IPS-15b (cell line): ENCODE measurements at regions not wholly inside any gene's neighbourhood (a gene's known extent, or its start where the extent isn't known, plus 50 kb on each side); places are given as distances from the start of the nearest gene placed in this dataset.
"Not testable (repeated sequence)": the region's sequence is repeated elsewhere in the genome, so short reads cannot be mapped to it uniquely, and the experiment has no call there.

ENCODE experiments used
- H3K27me3 ChIP-seq: one replicate; pipeline ENCODE4 v1.6.1; 2013; ENCODE audit warnings: low read length; ENCODE audit not compliant: control insufficient read depth, insufficient read depth
- H3K36me3 ChIP-seq: one replicate; pipeline ENCODE4 v1.6.1; 2013; ENCODE audit warnings: low read length; ENCODE audit not compliant: control insufficient read depth, insufficient read depth
- H3K4me1 ChIP-seq: one replicate; pipeline ENCODE4 v1.6.1; 2013; ENCODE audit warnings: mild to moderate bottlenecking, low read length; ENCODE audit not compliant: control insufficient read depth, insufficient read depth
- H3K4me3 ChIP-seq: one replicate; pipeline ENCODE4 v1.5.1; 2013; ENCODE audit warnings: low read depth, low read length
- H3K9ac ChIP-seq: one replicate; pipeline ENCODE4 v1.6.1; 2013; ENCODE audit warnings: low read depth, mild to moderate bottlenecking, low read length
- H3K9me3 ChIP-seq: one replicate; pipeline ENCODE4 v1.6.1; 2013; ENCODE audit warnings: mild to moderate bottlenecking, low read length; ENCODE audit not compliant: control insufficient read depth, insufficient read depth

DNA sequence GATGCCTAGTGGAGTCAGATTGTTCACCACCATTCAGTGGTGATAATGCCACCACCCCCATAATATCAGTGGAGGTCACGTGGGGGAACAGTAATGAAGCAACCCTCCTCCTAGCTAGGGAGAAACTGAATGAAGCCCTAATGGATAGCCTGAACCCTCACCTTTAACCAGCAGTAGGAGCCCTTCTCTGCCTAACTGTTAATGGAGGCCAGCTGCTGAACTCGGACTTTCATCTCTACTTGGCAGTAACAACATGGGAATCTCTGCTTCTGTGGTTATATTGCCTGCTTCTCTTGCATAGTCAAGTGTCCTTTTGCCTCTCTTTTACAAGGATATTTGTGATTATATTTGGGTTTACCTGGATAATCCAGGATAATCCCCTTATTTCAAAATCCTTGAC is 1097.9 kb downstream of the REEP3 start:
- H3K27me3 ChIP-seq: no peaks in the 10 kb centered on the region
- H3K9ac ChIP-seq: no peak overlapping the region
- no peaks in the 10 kb centered on the region for H3K9me3 ChIP-seq
- H3K4me3 ChIP-seq: no peak overlapping the region
- no peaks in the 10 kb centered on the region for H3K36me3 ChIP-seq
- no peaks in the 10 kb centered on the region for H3K4me1 ChIP-seq

- no peaks in the 10 kb centered on the region for H3K9me3 ChIP-seq
Observed at GRCh38 chr10:64626924-64627323, 1105.7 kb downstream of the REEP3 start.

GRCh38 chr10:64630534-64630933 is 1109.3 kb downstream of the REEP3 start:
- Histone ChIP-seq H3K27me3 (no peaks in the 10 kb centered on the region), H3K4me1 (no peaks in the 10 kb centered on the region), H3K4me3 (no peak overlapping the region), H3K36me3 (no peaks in the 10 kb centered on the region), H3K9me3 (no peaks in the 10 kb centered on the region), H3K9ac (no peak overlapping the region)

More at GRCh38 chr10:64626924-64627323, 1105.7 kb downstream of the REEP3 start:
- Histone ChIP-seq H3K36me3 (no peaks in the 10 kb centered on the region), H3K27me3 (no peaks in the 10 kb centered on the region), H3K9ac (no peak overlapping the region), H3K4me3 (no peak overlapping the region), H3K4me1 (no peaks in the 10 kb centered on the region)

DNA sequence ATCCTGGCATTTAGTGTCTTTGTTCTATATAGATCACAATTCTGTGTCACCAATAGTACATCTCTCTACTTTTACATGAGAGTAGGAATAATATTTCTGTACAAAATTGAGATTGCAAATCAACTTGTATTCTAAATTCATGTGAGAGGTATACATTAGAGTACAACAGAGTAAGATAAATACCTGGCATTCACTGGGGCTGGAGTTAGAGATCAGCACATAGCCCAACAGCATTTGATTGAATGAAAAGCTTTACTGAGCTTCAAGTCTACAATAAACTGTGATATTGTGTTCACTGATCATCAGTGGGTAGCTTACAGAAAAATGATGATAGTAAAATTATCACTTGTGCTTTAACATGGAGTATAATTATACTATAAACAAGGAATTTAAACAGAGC is 1114.7 kb downstream of the REEP3 start:
- H3K4me1 ChIP-seq: no peaks in the 10 kb centered on the region
- H3K4me3 ChIP-seq: no peak overlapping the region
- no peaks in the 10 kb centered on the region for H3K36me3 ChIP-seq
- no peak overlapping the region for H3K9ac ChIP-seq
- H3K9me3 ChIP-seq: no peaks in the 10 kb centered on the region
- no peaks in the 10 kb centered on the region for H3K27me3 ChIP-seq

DNA sequence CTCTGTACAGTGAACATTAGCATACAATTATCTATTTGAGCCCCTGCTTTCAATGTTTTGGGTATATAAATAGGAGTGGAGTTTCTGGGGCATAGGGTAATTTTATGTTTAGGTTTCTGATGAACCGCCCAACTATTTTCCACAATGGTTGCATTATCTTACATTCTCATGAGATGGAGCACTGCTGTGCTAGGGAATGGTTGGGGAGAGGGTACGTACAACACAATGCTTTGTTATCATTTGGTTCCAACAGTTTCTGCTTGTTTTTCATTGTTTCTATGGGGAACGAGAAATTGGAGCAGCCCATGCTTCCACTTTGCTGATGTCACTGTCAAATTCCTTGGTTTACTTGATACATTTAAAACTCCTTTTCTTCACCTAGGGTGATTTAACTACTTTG is 1115.3 kb downstream of the REEP3 start:
- H3K27me3 ChIP-seq: no peaks in the 10 kb centered on the region
- H3K4me3 ChIP-seq: no peak overlapping the region
- no peaks in the 10 kb centered on the region for H3K4me1 ChIP-seq
- no peak overlapping the region for H3K9ac ChIP-seq
- no peaks in the 10 kb centered on the region for H3K9me3 ChIP-seq
- H3K36me3 ChIP-seq: no peaks in the 10 kb centered on the region

- H3K36me3 ChIP-seq: no peaks in the 10 kb centered on the region
- H3K4me3 ChIP-seq: no peak overlapping the region
- H3K27me3 ChIP-seq: no peaks in the 10 kb centered on the region
- no peak overlapping the region for H3K9ac ChIP-seq
- H3K9me3 ChIP-seq: no peaks in the 10 kb centered on the region
- no peaks in the 10 kb centered on the region for H3K4me1 ChIP-seq
Observed at GRCh38 chr10:64637939-64638338, 1116.7 kb downstream of the REEP3 start.

- no peak overlapping the region for H3K9ac ChIP-seq
- no peaks in the 10 kb centered on the region for H3K9me3 ChIP-seq
- no peaks in the 10 kb centered on the region for H3K36me3 ChIP-seq
- H3K4me1 ChIP-seq: no peaks in the 10 kb centered on the region
- no peak overlapping the region for H3K4me3 ChIP-seq
- H3K27me3 ChIP-seq: no peaks in the 10 kb centered on the region
Observed at GRCh38 chr10:64648915-64649314, 1127.7 kb downstream of the REEP3 start.

DNA sequence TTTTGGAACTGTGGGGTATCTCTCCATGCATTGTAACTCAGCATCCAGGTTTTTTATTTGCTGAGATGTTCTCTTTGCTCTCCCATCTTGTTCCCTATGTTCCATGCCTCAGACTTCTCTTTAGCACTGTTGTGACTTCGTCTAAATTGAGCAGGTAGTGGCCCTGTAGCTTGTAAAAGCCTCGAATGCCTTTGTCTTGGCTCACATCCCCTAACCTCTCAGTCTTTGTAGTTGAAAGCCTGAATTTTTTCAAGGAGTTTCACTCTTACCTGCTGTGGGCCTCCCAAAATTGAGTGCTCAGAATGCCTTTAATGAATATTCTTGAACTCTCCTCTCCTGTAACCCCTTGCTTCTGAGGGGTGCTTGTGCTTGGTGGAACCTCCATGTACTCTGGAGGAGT is 1137.3 kb downstream of the REEP3 start:
- no peaks in the 10 kb centered on the region for H3K36me3 ChIP-seq
- no peaks in the 10 kb centered on the region for H3K9me3 ChIP-seq
- H3K4me3 ChIP-seq: no peak overlapping the region
- no peaks in the 10 kb centered on the region for H3K4me1 ChIP-seq
- H3K27me3 ChIP-seq: no peaks in the 10 kb centered on the region
- H3K9ac ChIP-seq: no peak overlapping the region

- Histone ChIP-seq H3K4me1 (no peaks in the 10 kb centered on the region), H3K9ac (no peak overlapping the region), H3K9me3 (no peaks in the 10 kb centered on the region), H3K4me3 (no peak overlapping the region), H3K36me3 (no peaks in the 10 kb centered on the region), H3K27me3 (no peaks in the 10 kb centered on the region)
Observed at GRCh38 chr10:64659311-64659710, 1138.1 kb downstream of the REEP3 start.

GRCh38 chr10:64682043-64682442 is 1160.8 kb downstream of the REEP3 start:
- no peak overlapping the region for H3K9ac ChIP-seq
- no peak overlapping the region for H3K4me3 ChIP-seq
- no peaks in the 10 kb centered on the region for H3K4me1 ChIP-seq
- H3K27me3 ChIP-seq: no peaks in the 10 kb centered on the region
- H3K36me3 ChIP-seq: no peaks in the 10 kb centered on the region
- H3K9me3 ChIP-seq: no peaks in the 10 kb centered on the region

- Histone ChIP-seq H3K9ac (no peak overlapping the region), H3K4me1 (peaks cover 4% of the 10 kb centered on the region), H3K4me3 (no peak overlapping the region), H3K36me3 (no peaks in the 10 kb centered on the region), H3K27me3 (no peaks in the 10 kb centered on the region), H3K9me3 (no peaks in the 10 kb centered on the region)
Observed at GRCh38 chr10:64690194-64690593, 1169.0 kb downstream of the REEP3 start.

DNA sequence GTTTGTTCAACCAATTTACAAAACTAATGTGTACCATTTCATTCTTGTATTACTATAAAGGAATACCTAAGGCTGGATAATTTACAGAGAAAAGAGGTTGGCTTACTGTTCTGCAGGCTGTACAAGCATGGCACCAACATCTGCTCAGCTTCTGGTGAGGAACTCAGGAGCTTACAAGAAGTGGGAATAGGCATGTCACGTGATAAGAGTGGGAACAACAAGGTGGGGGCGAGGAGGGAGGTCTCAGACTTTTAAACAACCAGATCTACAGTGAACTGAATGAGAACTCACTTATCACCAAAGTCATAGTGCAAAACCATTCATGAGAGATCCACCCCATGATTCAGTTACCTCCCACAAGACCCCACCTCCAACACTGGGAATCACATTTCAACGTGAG is 1178.0 kb downstream of the REEP3 start:
- H3K4me1 ChIP-seq: no peaks in the 10 kb centered on the region
- H3K9me3 ChIP-seq: no peaks in the 10 kb centered on the region

GRCh38 chr10:64702086-64702485 is 1180.9 kb downstream of the REEP3 start:
- H3K4me1 ChIP-seq, H3K9me3 ChIP-seq, H3K27me3 ChIP-seq, H3K9ac ChIP-seq, H3K4me3 ChIP-seq, H3K36me3 ChIP-seq: not testable (repeated sequence)

More for the DNA sequence above, 1178.0 kb downstream of the REEP3 start:
- no peaks in the 10 kb centered on the region for H3K36me3 ChIP-seq
- no peaks in the 10 kb centered on the region for H3K27me3 ChIP-seq
- no peak overlapping the region for H3K9ac ChIP-seq
- no peak overlapping the region for H3K4me3 ChIP-seq
